ENCODE measurements at regions not wholly inside any gene's neighbourhood (a gene's known extent, or its start where the extent isn't known, plus 50 kb on each side); places are given as distances from the start of the nearest gene placed in this dataset.

DNA sequence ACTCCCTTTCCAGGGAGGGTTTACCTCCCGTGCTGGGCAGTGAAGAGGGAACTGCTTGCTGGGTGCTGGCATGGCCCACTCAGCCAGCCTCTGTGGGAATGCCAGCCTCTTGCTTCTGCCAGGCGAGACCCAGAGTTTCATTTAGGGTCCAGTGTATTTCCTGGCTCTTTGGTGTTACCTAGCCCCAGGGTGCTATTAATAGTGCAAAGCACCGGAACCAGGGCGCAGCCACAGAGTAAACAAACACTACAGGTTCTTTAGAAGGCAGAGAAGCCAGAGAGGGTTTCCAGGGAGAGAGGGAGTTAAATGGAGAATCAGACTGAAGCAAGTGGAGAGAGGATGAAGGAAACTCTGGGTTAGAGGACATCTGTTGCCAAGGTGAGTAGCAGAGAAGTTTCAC lies 74.9 kb upstream of the SPATA13 start:
- in situ Hi-C loops (cut with HindIII; ENCODE audit: low pct_unique_long_range_greater_than_20kb, low sequenced_read_pairs) = no loop called here
- DNase-seq (ENCODE audit: low read depth, low spot score) = no peak

DNA sequence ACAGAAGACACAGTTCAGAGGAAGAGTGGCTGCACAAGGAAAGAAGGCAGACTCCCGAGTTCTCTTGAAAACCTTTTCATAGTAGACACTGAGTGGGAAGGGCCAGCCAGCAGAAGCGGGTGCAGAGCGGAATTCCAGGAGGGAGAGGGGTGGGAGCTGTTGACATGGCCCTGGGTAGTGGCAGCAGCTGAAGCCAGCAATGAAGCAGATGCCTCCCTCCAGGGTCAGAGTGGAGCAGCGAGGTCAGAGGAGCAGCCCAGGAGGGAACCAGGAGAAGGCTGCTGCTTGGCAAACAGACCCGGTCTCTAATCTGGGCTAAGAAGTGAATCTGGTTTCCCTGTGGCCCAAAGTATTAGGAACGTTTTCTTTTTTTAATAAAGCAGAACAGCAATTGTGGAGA lies 73.9 kb upstream of the SPATA13 start:
- DNase-seq (ENCODE audit: low read depth, low spot score) = no peak
- in situ Hi-C loops (cut with HindIII; ENCODE audit: low pct_unique_long_range_greater_than_20kb, low sequenced_read_pairs) = no loop called here

DNA sequence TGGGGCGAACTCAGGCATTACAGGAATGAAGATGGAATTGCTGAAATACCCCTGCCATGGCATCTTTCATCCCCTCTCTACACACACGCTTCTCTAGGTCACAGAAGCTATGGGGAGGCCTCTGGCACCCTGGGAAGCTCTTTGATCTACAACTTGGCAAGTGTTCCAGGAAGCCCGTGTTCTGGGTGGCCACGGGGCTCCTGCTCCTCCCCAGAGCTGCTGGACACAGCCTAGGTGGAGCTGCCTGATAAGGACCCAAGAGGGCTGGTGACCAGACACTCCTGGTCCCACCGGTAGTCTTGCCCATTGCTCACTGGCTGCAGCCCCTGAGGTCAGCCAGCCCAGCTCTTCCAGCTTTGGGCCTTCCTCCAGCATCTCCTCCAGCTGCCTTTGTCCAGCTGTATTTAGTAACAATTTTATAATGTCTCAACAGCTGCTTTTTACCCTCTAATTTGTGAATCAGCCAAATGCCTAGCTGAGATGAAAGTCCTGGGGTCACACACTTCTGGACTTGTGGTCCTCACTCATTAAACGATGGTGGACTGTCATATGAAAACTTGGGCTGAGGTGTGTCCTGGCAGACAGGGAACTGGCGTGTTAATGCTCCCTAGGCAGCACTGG lies 72.8 kb upstream of the SPATA13 start:
- no peak for DNase-seq (ENCODE audit: low read depth, low spot score)
- in situ Hi-C loops (cut with HindIII; ENCODE audit: low pct_unique_long_range_greater_than_20kb, low sequenced_read_pairs) = no loop called here

DNA sequence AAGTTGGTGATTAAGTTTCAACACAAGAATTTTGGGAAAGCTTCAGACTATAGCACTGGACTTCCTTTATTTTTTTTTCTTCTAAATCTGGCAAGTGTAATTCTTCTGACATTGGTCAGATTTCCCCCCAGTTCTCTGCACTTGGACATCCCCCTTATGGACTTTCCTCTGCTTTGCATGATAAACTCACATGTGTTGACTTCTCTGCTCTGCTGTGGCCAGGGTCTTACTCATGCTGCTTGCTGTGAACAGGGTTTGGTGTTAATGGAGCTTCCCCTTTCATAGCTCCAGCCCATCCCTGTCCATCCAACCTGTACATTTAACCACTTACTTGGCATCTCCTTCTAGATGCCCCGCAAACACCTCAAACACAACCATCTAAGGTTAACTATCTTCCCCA lies 70.5 kb upstream of the SPATA13 start:
- in situ Hi-C loops (cut with HindIII; ENCODE audit: low pct_unique_long_range_greater_than_20kb, low sequenced_read_pairs) = no loop called here
- no peak for DNase-seq (ENCODE audit: low read depth, low spot score)

DNA sequence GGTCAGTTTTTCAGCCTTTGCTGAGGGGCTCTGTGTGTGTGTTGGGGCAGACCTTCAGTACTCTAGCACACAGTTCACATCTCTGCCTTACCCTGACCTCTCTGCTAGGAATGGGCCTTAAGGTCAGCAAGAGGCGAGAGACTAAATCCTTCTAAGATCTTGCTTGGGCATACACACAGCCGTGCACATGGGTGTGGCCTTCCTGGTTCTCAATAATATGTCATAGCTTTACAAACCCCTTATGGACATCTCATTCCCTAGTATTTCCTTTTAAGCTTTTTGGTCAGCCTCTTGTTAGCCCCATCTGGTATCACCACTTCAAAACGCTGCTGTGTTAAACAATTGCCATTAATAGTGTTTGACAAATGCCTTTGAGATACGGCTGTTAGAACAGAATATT lies 69.4 kb upstream of the SPATA13 start:
- DNase-seq (ENCODE audit: low read depth, low spot score) = no peak
- in situ Hi-C loops (cut with HindIII; ENCODE audit: low pct_unique_long_range_greater_than_20kb, low sequenced_read_pairs) = no loop called here

DNA sequence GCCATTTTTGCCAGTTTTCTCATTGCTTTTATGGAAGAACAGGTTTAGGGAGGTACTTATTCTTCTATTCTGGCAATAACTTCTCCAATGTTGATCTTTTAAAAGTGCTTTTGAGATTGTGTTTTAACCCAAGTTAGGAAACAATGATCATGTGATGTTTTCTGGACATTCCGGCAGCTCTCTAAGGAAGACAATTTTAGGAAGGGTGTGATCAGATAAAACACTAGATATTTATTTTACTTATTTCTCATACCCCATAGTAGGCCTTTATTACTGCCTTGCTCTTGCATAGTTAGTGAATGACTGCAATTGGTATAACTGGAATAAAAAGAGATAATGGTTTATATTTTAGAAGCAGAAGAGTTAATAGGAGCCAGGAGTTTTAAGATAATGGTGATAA lies 68.4 kb upstream of the SPATA13 start:
- in situ Hi-C loops (cut with HindIII; ENCODE audit: low pct_unique_long_range_greater_than_20kb, low sequenced_read_pairs) = no loop called here
- DNase-seq (ENCODE audit: low read depth, low spot score) = no peak

DNA sequence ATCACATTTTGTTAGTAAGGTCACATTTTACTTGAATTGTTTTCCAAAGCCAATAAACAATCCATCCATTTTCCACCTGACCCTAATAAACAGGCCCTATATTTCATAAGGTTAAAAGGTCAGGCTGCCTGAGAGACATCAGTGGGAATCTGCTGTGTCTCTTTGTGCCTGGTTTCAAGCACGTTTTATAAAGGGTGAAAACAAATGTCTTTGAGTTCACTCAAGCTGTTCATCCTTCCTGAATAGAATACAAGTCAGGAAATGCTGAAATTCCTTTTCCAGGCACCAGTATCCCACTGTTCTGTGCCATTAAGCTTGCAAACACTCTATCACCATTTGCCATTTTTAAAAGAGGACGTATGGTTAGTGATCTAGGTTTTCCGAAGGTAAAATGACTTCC lies 67.5 kb upstream of the SPATA13 start:
- in situ Hi-C loops (cut with HindIII; ENCODE audit: low pct_unique_long_range_greater_than_20kb, low sequenced_read_pairs) = no loop called here
- no peak for DNase-seq (ENCODE audit: low read depth, low spot score)

DNA sequence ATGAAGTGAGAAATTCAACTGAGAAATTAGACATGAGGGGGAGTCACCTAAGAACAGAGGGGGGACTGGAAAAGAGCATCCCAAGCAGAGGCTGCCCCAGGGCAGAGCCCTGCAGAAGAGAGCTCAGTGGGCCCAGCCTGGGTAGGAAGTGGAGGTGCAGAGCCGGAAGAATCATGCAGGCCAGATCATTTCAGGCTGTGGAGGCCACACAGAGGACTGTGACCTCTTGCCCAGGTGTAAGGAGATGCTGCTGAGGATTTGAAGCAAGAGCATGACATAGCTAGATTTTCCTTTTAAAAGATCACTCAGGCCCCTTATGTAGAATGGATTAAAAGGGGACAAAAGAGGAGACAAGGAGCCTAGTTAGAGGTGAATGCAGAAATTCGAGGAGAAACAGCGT lies 63.9 kb upstream of the SPATA13 start:
- in situ Hi-C loops (cut with HindIII; ENCODE audit: low pct_unique_long_range_greater_than_20kb, low sequenced_read_pairs) = no loop called here
- DNase-seq (ENCODE audit: low read depth, low spot score) = no peak

DNA sequence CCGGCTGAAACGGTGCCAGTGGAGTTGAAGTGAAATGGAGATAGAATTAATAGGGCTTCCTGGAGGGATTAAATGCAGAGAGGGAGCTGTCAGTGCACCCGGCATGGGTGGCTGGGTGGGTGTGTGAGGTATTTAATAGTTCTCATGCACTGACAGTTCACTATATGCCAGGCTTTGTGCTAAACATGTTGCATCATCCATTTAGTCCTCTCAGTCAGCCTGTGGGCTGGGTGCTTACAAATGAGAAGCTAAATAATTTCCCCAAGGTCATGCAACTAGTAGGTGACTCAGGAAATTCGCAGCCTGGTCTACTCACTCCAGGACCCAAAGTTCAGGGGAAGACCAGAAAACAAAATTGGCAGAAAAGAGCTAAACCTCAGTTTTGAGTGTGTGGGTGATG lies 63.5 kb upstream of the SPATA13 start:
- in situ Hi-C loops (cut with HindIII; ENCODE audit: low pct_unique_long_range_greater_than_20kb, low sequenced_read_pairs) = no loop called here

DNA sequence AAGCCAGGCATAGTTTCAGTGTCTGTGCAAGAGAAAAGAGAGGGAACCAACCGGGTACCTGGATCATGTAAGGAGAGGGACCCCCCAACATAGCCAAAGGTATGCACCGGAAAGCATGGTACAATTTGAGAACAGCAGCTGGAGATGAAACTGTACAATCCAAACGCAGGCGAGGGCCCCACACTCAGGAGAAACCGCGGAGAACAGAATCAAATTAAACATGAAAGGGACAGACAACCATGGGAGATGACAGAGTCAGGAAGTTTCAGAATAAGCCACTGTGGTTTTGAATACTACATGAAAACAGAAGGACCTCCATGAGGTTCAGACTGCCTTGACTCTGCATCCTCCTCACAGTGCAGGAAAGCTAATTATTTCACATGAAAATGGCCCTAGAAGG lies 62.9 kb upstream of the SPATA13 start:
- no peak for DNase-seq (ENCODE audit: low read depth, low spot score)
- in situ Hi-C loops (cut with HindIII; ENCODE audit: low pct_unique_long_range_greater_than_20kb, low sequenced_read_pairs) = no loop called here

More for the DNA sequence above, 63.5 kb upstream of the SPATA13 start:
- no peak for DNase-seq (ENCODE audit: low read depth, low spot score)

DNA sequence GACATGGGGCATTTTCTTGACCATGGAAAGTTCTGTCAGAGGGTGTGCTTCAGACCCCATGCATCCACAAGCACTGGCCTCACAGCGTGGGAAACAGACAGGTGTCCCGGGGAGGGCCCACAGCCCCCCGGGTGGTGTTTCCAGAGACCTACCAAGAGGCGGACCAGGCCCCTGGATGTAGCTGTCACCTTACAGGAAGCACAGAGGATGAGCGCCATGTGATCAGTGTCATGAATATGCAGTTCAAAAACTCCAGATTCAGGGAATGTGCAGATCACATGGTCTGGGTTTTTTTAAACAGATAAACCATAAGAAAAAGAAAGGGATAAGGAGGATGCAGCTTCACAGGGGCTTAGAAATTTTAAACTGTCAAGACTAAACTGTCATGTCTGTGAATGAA lies 61.0 kb upstream of the SPATA13 start:
- DNase-seq (ENCODE audit: low read depth, low spot score) = no peak
- in situ Hi-C loops (cut with HindIII; ENCODE audit: low pct_unique_long_range_greater_than_20kb, low sequenced_read_pairs) = no loop called here

DNA sequence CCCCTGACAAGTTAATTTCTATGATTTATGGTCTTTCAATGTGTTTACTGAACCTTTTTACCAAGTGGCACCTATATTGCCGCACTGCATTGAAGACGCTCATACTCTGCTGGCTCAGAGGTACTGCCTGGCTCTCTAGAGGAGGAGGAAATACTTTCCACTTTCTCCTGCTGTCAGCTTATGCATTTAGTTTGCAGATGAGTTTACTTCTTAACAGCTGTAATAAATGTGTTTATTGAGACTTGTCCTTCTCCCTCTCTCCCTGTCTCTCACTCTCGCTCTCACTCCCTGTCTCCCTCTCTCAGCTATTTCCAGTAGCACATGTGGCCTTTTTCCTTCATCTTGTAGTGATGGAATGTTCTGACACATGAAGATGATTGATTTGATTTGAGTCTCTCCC lies 60.3 kb upstream of the SPATA13 start:
- in situ Hi-C loops (cut with HindIII; ENCODE audit: low pct_unique_long_range_greater_than_20kb, low sequenced_read_pairs) = no loop called here
- no peak for DNase-seq (ENCODE audit: low read depth, low spot score)

DNA sequence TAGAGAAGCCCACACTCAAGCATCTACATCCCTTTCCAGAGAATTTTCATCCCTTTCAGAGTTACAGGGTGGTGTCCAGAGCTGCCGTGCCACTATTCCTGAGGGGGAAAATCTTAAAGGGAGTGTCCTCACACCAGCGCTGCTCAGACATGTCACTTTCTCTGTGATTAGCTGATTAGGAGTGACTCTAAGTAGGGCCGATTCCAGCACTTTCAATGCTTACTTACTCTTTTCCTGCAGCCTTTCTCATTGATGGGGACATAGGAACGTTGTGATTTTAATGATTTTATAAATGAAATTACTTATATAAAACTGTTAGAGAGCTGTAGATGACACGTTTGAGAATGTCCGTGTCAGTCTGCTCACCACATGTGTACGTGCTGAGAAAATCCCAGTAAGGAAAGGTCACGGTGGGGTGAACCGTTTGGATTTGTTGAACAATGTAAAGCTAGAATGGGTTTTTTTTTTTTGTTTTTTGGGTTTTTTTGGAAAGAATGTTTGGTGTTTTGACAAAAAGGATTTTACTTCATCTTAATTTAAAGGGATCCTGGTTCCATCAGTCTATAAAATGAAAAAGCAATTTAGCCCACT lies 56.6 kb upstream of the SPATA13 start:
- in situ Hi-C loops (cut with HindIII; ENCODE audit: low pct_unique_long_range_greater_than_20kb, low sequenced_read_pairs) = no loop called here
- DNase-seq (ENCODE audit: low read depth, low spot score) = no peak

DNA sequence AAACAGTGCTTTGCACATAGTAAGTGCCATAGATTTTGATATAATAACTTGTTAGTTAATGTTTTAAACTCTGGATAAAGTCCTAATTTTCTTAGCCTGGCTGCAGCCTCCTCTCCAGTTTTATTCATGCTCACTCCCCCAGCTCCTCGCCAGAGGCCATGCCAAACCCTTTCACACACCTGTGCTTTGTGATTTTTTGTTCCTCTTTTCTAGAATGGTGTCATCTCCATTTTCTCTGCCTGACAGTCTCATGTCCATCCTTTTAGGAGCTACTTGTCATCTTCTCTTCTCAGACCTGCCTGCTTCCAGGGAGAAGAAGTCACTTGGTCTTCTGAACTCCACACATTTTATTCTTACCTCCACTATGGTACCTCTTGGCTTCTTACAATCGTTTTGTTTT lies 55.8 kb upstream of the SPATA13 start:
- in situ Hi-C loops (cut with HindIII; ENCODE audit: low pct_unique_long_range_greater_than_20kb, low sequenced_read_pairs) = no loop called here
- DNase-seq (ENCODE audit: low read depth, low spot score) = no peak

DNA sequence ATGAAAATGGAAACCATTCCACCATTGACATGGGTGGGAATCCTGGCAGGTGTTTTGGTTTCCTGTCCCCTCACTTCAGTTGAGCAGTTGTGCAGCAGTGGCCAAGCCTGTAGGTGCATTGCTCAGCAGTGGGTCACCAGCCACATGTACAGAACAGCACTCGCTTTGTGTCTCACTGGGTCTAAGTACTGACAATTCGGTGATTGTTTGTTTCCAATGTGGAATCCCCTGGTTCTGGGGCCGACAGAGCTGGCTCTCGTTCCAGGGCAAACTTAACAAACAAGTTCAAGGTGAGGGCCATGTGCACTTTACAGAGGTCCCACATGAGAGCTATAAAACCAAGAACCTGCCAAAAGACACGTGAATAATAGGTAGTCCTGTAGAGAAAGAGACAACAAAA lies 54.1 kb upstream of the SPATA13 start:
- peak; percentile 50 for DNase-seq (ENCODE audit: low read depth, low spot score)
- in situ Hi-C loops (cut with HindIII; ENCODE audit: low pct_unique_long_range_greater_than_20kb, low sequenced_read_pairs) = no loop called here

DNA sequence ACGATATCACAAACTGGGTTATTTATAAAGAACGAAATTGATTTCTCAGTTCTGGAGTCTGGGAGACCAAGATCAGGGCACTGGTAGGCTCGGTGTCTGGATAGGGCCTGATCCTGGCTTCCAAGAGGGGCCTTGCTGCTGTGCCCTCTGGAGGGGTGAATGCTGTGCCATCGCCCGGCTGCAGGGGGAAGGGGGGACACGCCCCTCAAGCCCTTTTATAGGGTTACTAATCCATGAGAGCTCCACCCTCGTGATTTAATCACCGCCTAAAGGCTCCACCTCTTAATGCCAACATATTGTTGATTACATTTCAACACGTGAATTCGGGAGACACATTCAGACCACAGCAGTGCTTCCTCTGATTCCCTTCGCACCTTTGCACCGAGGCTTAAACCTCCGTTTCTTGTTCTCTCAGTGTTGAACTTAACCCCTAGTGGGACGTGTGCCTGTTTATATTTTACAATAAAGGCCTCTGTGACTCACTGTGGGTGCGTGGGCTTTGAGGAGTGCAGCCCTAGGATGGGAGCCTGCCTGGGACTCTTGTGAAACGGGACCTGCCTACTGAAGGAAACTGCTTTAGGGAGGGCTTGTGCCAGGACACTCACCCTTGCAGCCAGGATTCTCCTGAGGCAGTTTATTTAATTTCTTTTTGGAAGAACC lies 52.4 kb upstream of the SPATA13 start:
- no peak for DNase-seq (ENCODE audit: low read depth, low spot score)
- in situ Hi-C loops (cut with HindIII; ENCODE audit: low pct_unique_long_range_greater_than_20kb, low sequenced_read_pairs) = no loop called here

DNA sequence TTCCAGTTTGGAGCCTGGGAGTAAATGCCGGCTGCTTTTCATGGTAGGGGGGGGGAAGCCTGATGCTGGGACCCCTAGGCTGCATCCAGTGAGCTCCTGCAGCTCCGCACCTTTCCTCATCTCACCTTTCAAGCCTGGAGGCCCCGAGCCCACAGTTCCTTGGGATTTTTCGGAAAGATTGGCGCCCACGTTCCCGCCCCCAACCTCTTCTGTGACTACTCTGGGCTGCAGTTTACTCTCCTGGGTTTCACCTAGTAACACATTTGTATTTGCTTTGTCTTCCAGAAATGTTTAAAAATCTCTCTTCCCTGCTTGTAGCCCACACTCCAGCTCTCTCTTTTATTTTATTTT lies 51.9 kb upstream of the SPATA13 start:
- in situ Hi-C loops (cut with HindIII; ENCODE audit: low pct_unique_long_range_greater_than_20kb, low sequenced_read_pairs) = no loop called here
- no peak for DNase-seq (ENCODE audit: low read depth, low spot score)

DNA sequence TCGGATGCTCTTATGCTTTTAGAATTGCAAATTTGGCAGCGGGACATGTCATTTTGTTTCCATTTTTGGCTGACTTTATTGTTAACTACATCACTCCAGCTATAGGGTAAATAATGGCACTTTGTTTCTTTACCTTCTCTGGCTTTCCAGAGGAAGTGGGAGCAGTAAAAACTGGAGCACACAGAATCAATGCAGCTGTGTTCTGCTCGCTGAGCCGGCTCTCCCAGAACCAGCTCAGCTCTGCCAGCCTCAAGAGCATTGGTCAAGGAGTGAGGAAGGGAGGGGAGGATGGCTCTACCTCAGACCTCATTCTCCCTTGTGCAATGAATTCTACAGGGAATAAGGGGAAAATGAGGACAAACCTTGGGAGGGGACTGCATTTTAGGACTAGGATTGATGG lies 50.5 kb upstream of the SPATA13 start:
- in situ Hi-C loops (cut with HindIII; ENCODE audit: low pct_unique_long_range_greater_than_20kb, low sequenced_read_pairs) = no loop called here
- DNase-seq (ENCODE audit: low read depth, low spot score) = peak; percentile 77

All from SK-MEL-5 (cell line).